ENCODE measurements at regions not wholly inside any gene's neighbourhood (a gene's known extent, or its start where the extent isn't known, plus 50 kb on each side); places are given as distances from the start of the nearest gene placed in this dataset.

DNA sequence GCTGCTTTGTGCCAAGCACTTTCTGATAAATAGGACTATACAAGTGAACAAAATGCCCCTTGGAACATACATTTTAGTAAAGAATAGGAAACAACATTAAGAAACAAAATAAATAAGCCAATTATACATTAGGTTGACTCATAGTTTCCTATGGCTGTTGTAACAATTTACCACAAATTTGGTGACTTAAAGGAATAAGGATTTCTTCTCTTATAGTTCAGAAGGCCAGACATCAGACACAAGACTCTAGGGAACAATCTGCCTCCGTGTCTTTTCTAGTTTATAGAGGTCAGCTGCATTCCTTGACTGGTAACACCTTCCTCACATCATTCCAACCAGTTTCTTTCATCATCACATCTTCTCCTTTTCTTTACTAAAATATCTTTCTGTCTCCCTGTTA, 235.9 kb upstream of the PCDH18 start:
- Histone ChIP-seq H3K4me1 (ENCODE audit: control insufficient read depth, extremely low read depth, insufficient read depth, low read length) (no peaks in the 10 kb centered on the region), H3K27ac (ENCODE audit: insufficient read depth, low read depth, low read length) (no peak overlapping the region), H3K9ac (replicated peaks; ENCODE audit: extremely low read depth, insufficient read depth, low read length) (no peak overlapping the region), H3K27me3 (ENCODE audit: control insufficient read depth in 2 of 2, insufficient read depth in 2 of 2, low read length in 2 of 2) (no peaks in the 10 kb centered on the region), H4K20me1 (replicated peaks; ENCODE audit: control insufficient read depth, extremely low read depth, insufficient read depth, low read length) (no peaks in the 10 kb centered on the region), H3K9me1 (replicated peaks; ENCODE audit: control insufficient read depth, extremely low read depth, insufficient read depth, low read length) (no peaks in the 10 kb centered on the region), H3K36me3 (ENCODE audit: control insufficient read depth in 2 of 2, extremely low read depth in 1 of 2, insufficient read depth in 2 of 2, low read length in 2 of 2) (no peaks in the 10 kb centered on the region), H3K4me3 (replicated peaks in 1 of 3; ENCODE audit: insufficient read depth in 1 of 3, low read depth in 1 of 3, low read length in 3 of 3) (no peak overlapping the region), H3K9me3 (replicated peaks; ENCODE audit: control insufficient read depth, insufficient read depth, low read length) (no peaks in the 10 kb centered on the region), H3K4me2 (ENCODE audit: insufficient read depth, low read length) (no peak overlapping the region), H3K79me2 (ENCODE audit: control insufficient read depth, insufficient read depth, low read length) (no peaks in the 10 kb centered on the region), H2AFZ (ENCODE audit: low read depth, low read length) (no peak overlapping the region)
- ChIA-PET POLR2A (no interaction called here), CTCF (no interaction called here)
- FAIRE-seq (peak; percentile 4), DNase-seq (ENCODE audit: low read depth, low spot score) (peak; percentile 8)
- no peak for TF ChIP-seq FOS (IDR thresholded peaks at IDR 0.05; ENCODE audit: borderline replicate concordance, insufficient read depth, low read length)
- TF ChIP-seq POLR2A (IDR thresholded peaks at IDR 0.05; ENCODE audit: low read depth, low read length), result no peak
- TF ChIP-seq, protein P1, sequence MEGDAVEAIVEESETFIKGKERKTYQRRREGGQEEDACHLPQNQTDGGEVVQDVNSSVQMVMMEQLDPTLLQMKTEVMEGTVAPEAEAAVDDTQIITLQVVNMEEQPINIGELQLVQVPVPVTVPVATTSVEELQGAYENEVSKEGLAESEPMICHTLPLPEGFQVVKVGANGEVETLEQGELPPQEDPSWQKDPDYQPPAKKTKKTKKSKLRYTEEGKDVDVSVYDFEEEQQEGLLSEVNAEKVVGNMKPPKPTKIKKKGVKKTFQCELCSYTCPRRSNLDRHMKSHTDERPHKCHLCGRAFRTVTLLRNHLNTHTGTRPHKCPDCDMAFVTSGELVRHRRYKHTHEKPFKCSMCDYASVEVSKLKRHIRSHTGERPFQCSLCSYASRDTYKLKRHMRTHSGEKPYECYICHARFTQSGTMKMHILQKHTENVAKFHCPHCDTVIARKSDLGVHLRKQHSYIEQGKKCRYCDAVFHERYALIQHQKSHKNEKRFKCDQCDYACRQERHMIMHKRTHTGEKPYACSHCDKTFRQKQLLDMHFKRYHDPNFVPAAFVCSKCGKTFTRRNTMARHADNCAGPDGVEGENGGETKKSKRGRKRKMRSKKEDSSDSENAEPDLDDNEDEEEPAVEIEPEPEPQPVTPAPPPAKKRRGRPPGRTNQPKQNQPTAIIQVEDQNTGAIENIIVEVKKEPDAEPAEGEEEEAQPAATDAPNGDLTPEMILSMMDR (IDR thresholded peaks at IDR 0.05; ENCODE audit: extremely low read depth in 1 of 2, insufficient read depth in 1 of 2, low read depth in 1 of 2, low read length in 2 of 2), result no peak
- TF ChIP-seq, protein P2, sequence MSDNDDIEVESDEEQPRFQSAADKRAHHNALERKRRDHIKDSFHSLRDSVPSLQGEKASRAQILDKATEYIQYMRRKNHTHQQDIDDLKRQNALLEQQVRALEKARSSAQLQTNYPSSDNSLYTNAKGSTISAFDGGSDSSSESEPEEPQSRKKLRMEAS (IDR thresholded peaks at IDR 0.05; ENCODE audit: insufficient read depth, insufficient read length), result no peak
- no peak for TF ChIP-seq MYC (IDR thresholded peaks at IDR 0.05; ENCODE audit: low read depth, low read length)
- TF ChIP-seq POLR2AphosphoS5 (IDR thresholded peaks at IDR 0.05; ENCODE audit: insufficient read depth, low read depth, low read length), result no peak
- no peak for TF ChIP-seq GATA2 (IDR thresholded peaks at IDR 0.05; ENCODE audit: insufficient read depth, insufficient read length, low read depth, low read length)
- BruUV-seq (replicated peaks), result no TSS peak
- intact Hi-C loops (cut with micrococcal nuclease), result no loop called here
- dilution Hi-C loops (cut with MboI; ENCODE audit: extremely low pct_ligation_motif_present, low sequenced_read_pairs), result no loop called here

Data from endothelial cell of umbilical vein (primary cell).